K562 (cell line): ENCODE measurements at regions not wholly inside any gene's neighbourhood (a gene's known extent, or its start where the extent isn't known, plus 50 kb on each side); places are given as distances from the start of the nearest gene placed in this dataset.

ENCODE experiments used
- ATAC-seq: fragments of 200-7000 bp; cut with Tn5 transposase; 3 replicates; pipeline ENCODE4 v1.9.1; 2020; ENCODE audit warnings: moderate library complexity
- BruUV-seq: library from RNA; stranded (reverse); fragments of 400-500 nt; replicated peaks from 2 replicates; lab custom pipeline; 2021; lab: Mats Ljungman, UMichigan
- CTCF ChIA-PET: fragments of 300-600 bp; formaldehyde crosslinking; extraction: SDS; loops from one replicate; lab custom pipeline; 2021; ENCODE audit warnings: low intra/inter-chr PET ratio; lab: Yijun Ruan, JAX
- POLR2A ChIA-PET: fragments of 300-600, 350-650 bp; sonication (Branson Sonifier 250); formaldehyde crosslinking; extraction: SDS; loops from one replicate; lab custom pipeline; 2021; ENCODE audit warnings: antibody characterized with exemption, inconsistent platforms; lab: Yijun Ruan, JAX
- DNase-seq, 4 experiments: peaks; one replicate each; pipeline versions ENCODE4 v3.0.0 to v3.0.0-alpha.2; 2011 to 2018; ENCODE audit warnings: low spot score in 3 of 4, mixed read lengths in 3 of 4; ENCODE audit errors: extremely low read depth in 1 of 4
- FAIRE-seq: peaks from 2 replicates; lab custom pipeline; 2011; peaks lifted over from hg19 to GRCh38; lab: Jason Lieb, UNC
- H2AFZ ChIP-seq: 2 replicates; pipeline ENCODE4 v1.6.0; 2011; ENCODE audit warnings: low read depth, low read length, control low read depth, inconsistent platforms
- H3K27ac ChIP-seq: fragments of 200-600 bp; 3 replicates; pipeline ENCODE4 v1.8.0; 2011; ENCODE audit warnings: low read depth, mild to moderate bottlenecking, control low read depth, inconsistent platforms, low read length, moderate library complexity, mixed read lengths; ENCODE audit errors: extremely low read depth
- H3K27me3 ChIP-seq, 2 experiments: fragments of 300-600 bp in 1 of 2; 2 replicates in 1 of 2; 3 replicates in 1 of 2; pipeline versions ENCODE4 v1.6.0 to v1.8.0; 2011; ENCODE audit warnings: inconsistent platforms in 2 of 2, low read length in 2 of 2, mild to moderate bottlenecking in 1 of 2, mixed read lengths in 1 of 2, moderate library complexity in 1 of 2; ENCODE audit not compliant: control insufficient read depth in 2 of 2, insufficient read depth in 2 of 2
- H3K36me3 ChIP-seq: fragments of 300-600 bp; 3 replicates; pipeline ENCODE4 v1.8.0; 2011; ENCODE audit warnings: mild to moderate bottlenecking, low read length, inconsistent platforms; ENCODE audit not compliant: control insufficient read depth, insufficient read depth
- H3K4me1 ChIP-seq, 2 experiments: fragments of 200-600 bp in 1 of 2; replicated peaks in 1 of 2; 2 replicates in 1 of 2; 3 replicates in 1 of 2; pipeline versions ENCODE4 v1.5.1 to v1.8.0; 2011; ENCODE audit warnings: inconsistent platforms in 2 of 2, low read length in 2 of 2, mild to moderate bottlenecking in 1 of 2, mixed read lengths in 1 of 2, moderate library complexity in 1 of 2; ENCODE audit not compliant: control insufficient read depth in 2 of 2, insufficient read depth in 2 of 2
- H3K4me2 ChIP-seq: 2 replicates; pipeline ENCODE4 v1.6.1; 2011; ENCODE audit warnings: low read length, control low read depth, inconsistent platforms, mixed read lengths; ENCODE audit not compliant: insufficient read depth
- H3K4me3 ChIP-seq: fragments of 200-600 bp; sonication (generic), shearing (Covaris generic); 2 replicates; pipeline ENCODE4 v1.5.1; 2016; ENCODE audit warnings: control low read depth, inconsistent platforms
- H3K79me2 ChIP-seq: fragments of 200-600 bp; 3 replicates; pipeline ENCODE4 v1.8.0; 2011; ENCODE audit warnings: low read length, inconsistent platforms; ENCODE audit not compliant: control insufficient read depth, insufficient read depth
- H3K9ac ChIP-seq, 2 experiments: 2 replicates each; pipeline versions ENCODE4 v1.6.0 to v1.6.1; 2011; ENCODE audit warnings: low read depth in 2 of 2, low read length in 2 of 2, control low read depth in 1 of 2, inconsistent platforms in 1 of 2, mild to moderate bottlenecking in 1 of 2, mixed read lengths in 1 of 2; ENCODE audit not compliant: insufficient read depth in 1 of 2
- H3K9me1 ChIP-seq: one replicate; pipeline ENCODE4 v1.6.0; 2011; ENCODE audit warnings: inconsistent platforms, mild to moderate bottlenecking, low read length, moderate library complexity; ENCODE audit not compliant: control insufficient read depth, insufficient read depth
- H3K9me3 ChIP-seq: replicated peaks from 2 replicates; pipeline ENCODE4 v1.5.1; 2011; ENCODE audit warnings: low read depth, low read length, inconsistent platforms; ENCODE audit not compliant: control insufficient read depth, insufficient read depth
- H4K20me1 ChIP-seq: replicated peaks from 2 replicates; pipeline ENCODE4 v1.6.1; 2011; ENCODE audit warnings: low read length, inconsistent platforms, mixed read lengths; ENCODE audit not compliant: control insufficient read depth, insufficient read depth
- ARID2 ChIP-seq: fragments of 450-650 bp; IDR thresholded peaks from 2 replicates; pipeline ENCODE4 v1.6.1; 2017; ENCODE audit warnings: antibody characterized with exemption, mild to moderate bottlenecking
- BDP1 ChIP-seq: IDR thresholded peaks from 3 replicates; pipeline ENCODE4 v1.6.1; 2011; ENCODE audit not compliant: insufficient read length, insufficient read depth
- BRD4 ChIP-seq: fragments of 200-600 bp; sonication (generic); IDR thresholded peaks from 2 replicates; pipeline ENCODE4 v1.6.1; 2017; ENCODE audit warnings: inconsistent platforms
- CREB1 ChIP-seq, 2 experiments: sonication (generic) in 1 of 2; formaldehyde crosslinking in 1 of 2; IDR thresholded peaks; 2 replicates each; pipeline versions ENCODE4 v1.6.1 to v1.8.0; 2012 to 2022; ENCODE audit warnings: inconsistent platforms in 1 of 2, mild to moderate bottlenecking in 1 of 2, missing genetic modification reagents in 1 of 2, moderate library complexity in 1 of 2
- DACH1 ChIP-seq: fragments of 450-650 bp; IDR thresholded peaks from 2 replicates; pipeline ENCODE4 v1.6.1; 2018; ENCODE audit not compliant: partially characterized antibody
- ILF3 ChIP-seq: fragments of 450-650 bp; IDR thresholded peaks from 2 replicates; pipeline ENCODE4 v1.6.1; 2018; ENCODE audit warnings: antibody characterized with exemption, mild to moderate bottlenecking, moderate library complexity, borderline replicate concordance
- MCM3 ChIP-seq: fragments of 450-650 bp; IDR thresholded peaks from 2 replicates; pipeline ENCODE4 v1.6.1; 2016
- POLR3G ChIP-seq: IDR thresholded peaks from 2 replicates; pipeline ENCODE4 v1.6.1; 2011; ENCODE audit not compliant: insufficient read length, insufficient replicate concordance; ENCODE audit errors: extremely low read depth
- SP1 ChIP-seq: sonication (generic); formaldehyde crosslinking; IDR thresholded peaks from 2 replicates; pipeline ENCODE4 v1.8.1; 2022; ENCODE audit warnings: mild to moderate bottlenecking, missing genetic modification reagents
- TCFL5 ChIP-seq: fragments of 250-450 bp; sonication (Bioruptor Pico); conservative IDR thresholded peaks from 2 replicates; pipeline ENCODE4 v1.6.1; 2021; ENCODE audit warnings: mild to moderate bottlenecking, moderate library complexity, matching md5 sums
- UBTF ChIP-seq, 2 experiments: IDR thresholded peaks; 2 replicates each; pipeline ENCODE4 v1.6.1; 2012; ENCODE audit warnings: improper control_type of control experiment in 2 of 2, low read depth in 2 of 2, low read length in 2 of 2, borderline replicate concordance in 1 of 2
- ZHX1 ChIP-seq: fragments of 150-350 bp; conservative IDR thresholded peaks from 2 replicates; pipeline ENCODE4 v1.6.1; 2014; ENCODE audit warnings: low read length
- WGBS: fragments of 100-300 bp; shearing (Covaris generic); methylation state at CpG from one replicate; pipeline ENCODE4 v1.1.6; 2016; ENCODE audit warnings: low coverage, mixed read lengths; ENCODE audit not compliant: insufficient coverage; ENCODE audit errors: missing lambda C conversion rate; 5-methylcytosine and 5-hydroxymethylcytosine counted together
- in situ Hi-C: fragments of 300-500 bp; cut with MboI; formaldehyde crosslinking; loops from 4 replicates; pipeline ENCODE4 v1.15.0; 2018; ENCODE audit warnings: inconsistent platforms, mixed read lengths
- intact Hi-C: fragments of 100-400 bp; cut with micrococcal nuclease; formaldehyde crosslinking; loops from 2 replicates; pipeline ENCODE4 v1.14.2; 2022

GRCh38 chr7:79775911-79776310, 322.4 kb upstream of the MAGI2 start:
- H4K20me1 ChIP-seq: no peaks in the 10 kb centered on the region
- H3K27me3 ChIP-seq: no peaks in the 10 kb centered on the region
- ChIA-PET CTCF (no interaction called here), POLR2A (no interaction called here)
- H3K4me1 ChIP-seq: no peaks in the 10 kb centered on the region
- H3K79me2 ChIP-seq: no peaks in the 10 kb centered on the region
- H3K4me3 ChIP-seq: no peak overlapping the region
- no peak for ATAC-seq
- H3K36me3 ChIP-seq: no peaks in the 10 kb centered on the region
- no peak for FAIRE-seq
- intact Hi-C loops (no loop called here), in situ Hi-C loops (no loop called here)
- no peak for DNase-seq
- H3K27ac ChIP-seq: no peak overlapping the region
- 0% methylated on average over 3 of the region's 3 CpGs for WGBS
- BruUV-seq: no TSS peak
- no peak for TF ChIP-seq ARID2
- no peak for TF ChIP-seq ILF3
- TF ChIP-seq SP1: no peak
- no peak overlapping the region for H3K4me2 ChIP-seq
- no peaks in the 10 kb centered on the region for H3K9me1 ChIP-seq
- H2AFZ ChIP-seq: no peak overlapping the region
- no peak overlapping the region for H3K9ac ChIP-seq
- H3K9me3 ChIP-seq: no peaks in the 10 kb centered on the region

GRCh38 chr7:79774150-79774549, 320.7 kb upstream of the MAGI2 start:
- Histone ChIP-seq H3K79me2 (no peaks in the 10 kb centered on the region), H3K9ac (no peak overlapping the region)

More at GRCh38 chr7:79774150-79774549, 320.7 kb upstream of the MAGI2 start:
- no peaks in the 10 kb centered on the region for H3K36me3 ChIP-seq
- no peaks in the 10 kb centered on the region for H3K4me1 ChIP-seq
- POLR2A ChIA-PET: no interaction called here
- in situ Hi-C loops: no loop called here
- BruUV-seq: no TSS peak
- intact Hi-C loops: no loop called here
- H3K27me3 ChIP-seq: no peaks in the 10 kb centered on the region
- CTCF ChIA-PET: no interaction called here
- DNase-seq: no peak
- no peaks in the 10 kb centered on the region for H3K9me1 ChIP-seq
- no peaks in the 10 kb centered on the region for H4K20me1 ChIP-seq
- no peak overlapping the region for H3K4me2 ChIP-seq
- H3K27ac ChIP-seq: no peak overlapping the region
- no peak for ATAC-seq
- H3K4me3 ChIP-seq: no peak overlapping the region
- FAIRE-seq: no peak
- TF ChIP-seq ZHX1 (no peak), DACH1 (no peak), MCM3 (no peak), TCFL5 (no peak), POLR3G (no peak), CREB1 (IDR thresholded peaks at IDR 0.05) (no peak), CREB1 (CRISPR knock-in tag; IDR thresholded peaks at IDR 0.05) (no peak), UBTF (IDR thresholded peaks at IDR 0.05; ENCODE audit: borderline replicate concordance in 1 of 2, low read depth in 2 of 2, low read length in 2 of 2) (no peak), BDP1 (no peak), BRD4 (no peak)
- no peaks in the 10 kb centered on the region for H3K9me3 ChIP-seq
- no peak overlapping the region for H2AFZ ChIP-seq
